ENCODE measurements at regions not wholly inside any gene's neighbourhood (a gene's known extent, or its start where the extent isn't known, plus 50 kb on each side); places are given as distances from the start of the nearest gene placed in this dataset.

- Histone ChIP-seq H3K27me3 (peaks cover 0 to 7% (median 5%) of the 10 kb centered on the region in 7 donors), H3K9me3 (no peaks in the 10 kb centered on the region), H3K27ac (no peak overlapping the region), H3K4me3 (no peak overlapping the region), H3K36me3 (no peaks in the 10 kb centered on the region), H3K4me1 (peaks cover 0 to 7% (median 0%) of the 10 kb centered on the region in 9 donors)
- intact Hi-C loops (cut with DNase I), result no loop called here
- ATAC-seq, result no peak
- no peak for DNase-seq
- TF ChIP-seq, protein P1, sequence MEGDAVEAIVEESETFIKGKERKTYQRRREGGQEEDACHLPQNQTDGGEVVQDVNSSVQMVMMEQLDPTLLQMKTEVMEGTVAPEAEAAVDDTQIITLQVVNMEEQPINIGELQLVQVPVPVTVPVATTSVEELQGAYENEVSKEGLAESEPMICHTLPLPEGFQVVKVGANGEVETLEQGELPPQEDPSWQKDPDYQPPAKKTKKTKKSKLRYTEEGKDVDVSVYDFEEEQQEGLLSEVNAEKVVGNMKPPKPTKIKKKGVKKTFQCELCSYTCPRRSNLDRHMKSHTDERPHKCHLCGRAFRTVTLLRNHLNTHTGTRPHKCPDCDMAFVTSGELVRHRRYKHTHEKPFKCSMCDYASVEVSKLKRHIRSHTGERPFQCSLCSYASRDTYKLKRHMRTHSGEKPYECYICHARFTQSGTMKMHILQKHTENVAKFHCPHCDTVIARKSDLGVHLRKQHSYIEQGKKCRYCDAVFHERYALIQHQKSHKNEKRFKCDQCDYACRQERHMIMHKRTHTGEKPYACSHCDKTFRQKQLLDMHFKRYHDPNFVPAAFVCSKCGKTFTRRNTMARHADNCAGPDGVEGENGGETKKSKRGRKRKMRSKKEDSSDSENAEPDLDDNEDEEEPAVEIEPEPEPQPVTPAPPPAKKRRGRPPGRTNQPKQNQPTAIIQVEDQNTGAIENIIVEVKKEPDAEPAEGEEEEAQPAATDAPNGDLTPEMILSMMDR (IDR thresholded peaks at IDR 0.05), result no peak
- WGBS, 2 donors, result 98 to 99% methylated on average over 3 of the region's 3 CpGs
These were observed 246.0 kb downstream of the TSHZ3 start for GRCh38 chr19:31103228-31103627.

DNA sequence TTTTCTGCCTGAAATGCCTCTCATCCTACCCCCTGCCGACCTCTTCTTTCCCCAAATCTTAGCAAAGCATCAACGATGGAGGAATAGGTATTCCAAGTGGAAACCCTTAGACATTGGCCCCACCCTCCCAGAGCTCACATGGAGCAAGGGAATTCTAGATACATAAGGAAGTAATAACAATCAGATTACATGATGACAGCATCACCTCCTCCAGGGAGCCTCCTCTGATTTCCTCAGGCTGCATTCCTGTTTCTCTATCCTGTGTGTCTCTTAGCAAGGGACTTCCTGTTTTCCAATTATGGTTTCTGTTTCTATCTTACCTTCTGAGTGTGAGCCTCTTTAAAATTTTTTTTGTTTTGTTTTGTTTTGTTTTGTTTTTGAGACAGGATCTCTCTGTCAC is 246.6 kb downstream of the TSHZ3 start:
- intact Hi-C loops (cut with DNase I), result no loop called here
- H3K36me3 ChIP-seq, result no peaks in the 10 kb centered on the region
- ATAC-seq (no peak), DNase-seq (no peak)
- H3K27ac ChIP-seq, result no peak overlapping the region
- WGBS, 2 donors, result 79 to 85% methylated on average over 2 of the region's 2 CpGs
- no peaks in the 10 kb centered on the region for H3K9me3 ChIP-seq
- peaks cover 0 to 7% (median 0%) of the 10 kb centered on the region in 9 donors for H3K4me1 ChIP-seq
- peaks cover 0 to 4% (median 0%) of the 10 kb centered on the region in 7 donors for H3K27me3 ChIP-seq
- H3K4me3 ChIP-seq, result no peak overlapping the region
- TF ChIP-seq, protein P1 (IDR thresholded peaks at IDR 0.05), result no peak

GRCh38 chr19:31100981-31101380 is 248.3 kb downstream of the TSHZ3 start:
- 71 to 78% methylated on average over 7 of the region's 7 CpGs for WGBS, 2 donors

GRCh38 chr19:31100206-31100590 is 249.0 kb downstream of the TSHZ3 start:
- H3K4me3 ChIP-seq, result no peak overlapping the region
- no peaks in the 10 kb centered on the region for H3K9me3 ChIP-seq
- no peak for ATAC-seq
- DNase-seq, result no peak
- TF ChIP-seq, protein P1 (IDR thresholded peaks at IDR 0.05), result no peak
- WGBS, 2 donors, result 72 to 75% methylated on average over 3 of the region's 3 CpGs
- H3K4me1 ChIP-seq, result peaks cover 0 to 13% (median 6%) of the 10 kb centered on the region in 9 donors
- H3K27me3 ChIP-seq, result no peaks in the 10 kb centered on the region
- no peaks in the 10 kb centered on the region for H3K36me3 ChIP-seq
- intact Hi-C loops (cut with DNase I), result no loop called here
- no peak overlapping the region for H3K27ac ChIP-seq

More at GRCh38 chr19:31100981-31101380, 248.3 kb downstream of the TSHZ3 start:
- H3K27ac ChIP-seq, result no peak overlapping the region
- H3K4me1 ChIP-seq, result peaks cover 0 to 13% (median 5%) of the 10 kb centered on the region in 9 donors
- peaks cover 0 to 4% (median 0%) of the 10 kb centered on the region in 7 donors for H3K27me3 ChIP-seq
- ATAC-seq, result no peak
- no peak for DNase-seq
- TF ChIP-seq, protein P1 (IDR thresholded peaks at IDR 0.05), result no peak
- intact Hi-C loops (cut with DNase I), result no loop called here
- H3K9me3 ChIP-seq, result no peaks in the 10 kb centered on the region
- no peaks in the 10 kb centered on the region for H3K36me3 ChIP-seq
- no peak overlapping the region for H3K4me3 ChIP-seq
